H1 (cell line): ENCODE measurements at regions not wholly inside any gene's neighbourhood (a gene's known extent, or its start where the extent isn't known, plus 50 kb on each side); places are given as distances from the start of the nearest gene placed in this dataset.

ENCODE experiments used
- CTCF ChIP-seq, 3 experiments: IDR thresholded peaks; 1 replicate in 2 of 3; 2 replicates in 1 of 3; pipeline versions ENCODE4 v1.5.1 to v1.6.1; 2011; ENCODE audit warnings: low read length in 3 of 3, mild to moderate bottlenecking in 3 of 3, inconsistent platforms in 2 of 3, low read depth in 1 of 3, moderate library complexity in 1 of 3; ENCODE audit not compliant: insufficient read depth in 1 of 3; ENCODE audit errors: control extremely low read depth in 1 of 3
- FOSL1 ChIP-seq: IDR thresholded peaks from 2 replicates; pipeline ENCODE4 v1.6.1; 2011; ENCODE audit warnings: mild to moderate bottlenecking, low read depth, low read length, moderate library complexity; ENCODE audit not compliant: insufficient read depth
- RFX5 ChIP-seq: IDR thresholded peaks from 2 replicates; pipeline ENCODE4 v1.6.1; 2011; ENCODE audit warnings: low read depth, low read length, improper control_type of control experiment, borderline replicate concordance

- TF ChIP-seq CTCF (IDR thresholded peaks at IDR 0.05; ENCODE audit: control extremely low read depth in 1 of 3, insufficient read depth in 1 of 3, low read depth in 1 of 3, low read length in 3 of 3) (no peak), RFX5 (no peak), FOSL1 (no peak)
Measured at GRCh38 chr13:63607153-63607552, 2191.5 kb upstream of the PCDH20 start.
